Stimulated activated naive CD8-positive, alpha-beta T cell treated with anti-CD3 and anti-CD28 coated beads, Interleukin-15, amount 100 ng/mL, for 72 hours (primary cell): ENCODE measurements at regions not wholly inside any gene's neighbourhood (a gene's known extent, or its start where the extent isn't known, plus 50 kb on each side); places are given as distances from the start of the nearest gene placed in this dataset.
"Not testable (repeated sequence)": the region's sequence is repeated elsewhere in the genome, so short reads cannot be mapped to it uniquely, and the experiment has no call there.

Experiments
- ATAC-seq: fragments of 150-1000 bp; cut with Tn5 transposase; 2 replicates; pipeline ENCODE4 v1.10.0; 2021; ENCODE audit warnings: mild to moderate bottlenecking, moderate library complexity
- DNase-seq, 2 donors: peaks; one replicate each; pipeline ENCODE4 v3.0.0; 2021 to 2022
- H3K27ac Mint-ChIP-seq, 2 donors: one replicate each; pipeline ENCODE4 v1.8.0; 2022; ENCODE audit warnings: mild to moderate bottlenecking in 2 of 2, mixed read lengths in 2 of 2, moderate library complexity in 2 of 2
- H3K27me3 Mint-ChIP-seq: one replicate; pipeline ENCODE4 v1.8.0; 2022; ENCODE audit warnings: mixed read lengths
- H3K4me1 Mint-ChIP-seq: one replicate; pipeline ENCODE4 v1.8.0; 2022; ENCODE audit warnings: mild to moderate bottlenecking, mixed read lengths
- H3K4me3 Mint-ChIP-seq, 2 donors: one replicate each; pipeline ENCODE4 v1.8.0; 2022; ENCODE audit warnings: mild to moderate bottlenecking in 2 of 2, mixed read lengths in 2 of 2, moderate library complexity in 1 of 2
- H3K9me3 Mint-ChIP-seq, 2 donors: one replicate each; pipeline ENCODE4 v1.8.0; 2022; ENCODE audit warnings: mixed read lengths in 2 of 2

GRCh38 chr4:116097353-116097752, 983.9 kb upstream of the NDST4 start:
- not testable (repeated sequence) for DNase-seq, ATAC-seq
- H3K9me3 Mint-ChIP-seq = peaks cover 12 to 13% of the 10 kb centered on the region in 2 donors

GRCh38 chr4:116092961-116093360, 979.5 kb upstream of the NDST4 start:
- Mint-ChIP-seq H3K27ac (no peak overlapping the region), H3K4me1 (no peaks in the 10 kb centered on the region), H3K27me3 (no peaks in the 10 kb centered on the region), H3K9me3 (peaks cover 7 to 13% of the 10 kb centered on the region in 2 donors), H3K4me3 (no peak overlapping the region)
- DNase-seq (no peak), ATAC-seq (no peak)

More at GRCh38 chr4:116097353-116097752, 983.9 kb upstream of the NDST4 start:
- H3K27me3 Mint-ChIP-seq, H3K4me1 Mint-ChIP-seq, H3K4me3 Mint-ChIP-seq, H3K27ac Mint-ChIP-seq: not testable (repeated sequence)

GRCh38 chr4:116088771-116089170, 975.4 kb upstream of the NDST4 start:
- DNase-seq (no peak), ATAC-seq (no peak)
- Mint-ChIP-seq H3K4me3 (no peak overlapping the region), H3K9me3 (no peaks in the 10 kb centered on the region), H3K4me1 (no peaks in the 10 kb centered on the region), H3K27ac (no peak overlapping the region), H3K27me3 (no peaks in the 10 kb centered on the region)

- Mint-ChIP-seq H3K4me3 (no peak overlapping the region), H3K4me1 (no peaks in the 10 kb centered on the region), H3K27ac (no peak overlapping the region), H3K9me3 (peaks cover 4 to 18% of the 10 kb centered on the region in 2 donors), H3K27me3 (no peaks in the 10 kb centered on the region)
- ATAC-seq (no peak), DNase-seq (no peak)
These were observed 969.5 kb upstream of the NDST4 start for GRCh38 chr4:116082808-116083366.

- ATAC-seq (no peak), DNase-seq (no peak)
- Mint-ChIP-seq H3K27ac (no peak overlapping the region), H3K27me3 (no peaks in the 10 kb centered on the region), H3K4me3 (no peak overlapping the region), H3K9me3 (peaks cover 8 to 20% of the 10 kb centered on the region in 2 donors), H3K4me1 (no peaks in the 10 kb centered on the region)
These were observed 959.6 kb upstream of the NDST4 start for GRCh38 chr4:116073051-116073450.

- Mint-ChIP-seq H3K27ac (no peak overlapping the region), H3K4me1 (no peaks in the 10 kb centered on the region), H3K9me3 (peaks cover 24% of the 10 kb centered on the region in 2 donors), H3K27me3 (no peaks in the 10 kb centered on the region), H3K4me3 (no peak overlapping the region)
- DNase-seq (no peak), ATAC-seq (no peak)
These were observed 956.9 kb upstream of the NDST4 start for GRCh38 chr4:116070283-116070682.

- DNase-seq (no peak), ATAC-seq (no peak)
- Mint-ChIP-seq H3K4me1 (no peaks in the 10 kb centered on the region), H3K4me3 (no peak overlapping the region), H3K27me3 (no peaks in the 10 kb centered on the region), H3K9me3 (peaks cover 16 to 24% of the 10 kb centered on the region in 2 donors), H3K27ac (no peak overlapping the region)
These were observed 953.4 kb upstream of the NDST4 start for GRCh38 chr4:116066711-116067245.

- no peak for DNase-seq
- Mint-ChIP-seq H3K9me3 (peaks cover 16 to 20% of the 10 kb centered on the region in 2 donors), H3K27ac (no peak overlapping the region), H3K4me1 (no peaks in the 10 kb centered on the region), H3K4me3 (no peak overlapping the region), H3K27me3 (no peaks in the 10 kb centered on the region)
- no peak for ATAC-seq
These were observed 950.9 kb upstream of the NDST4 start for GRCh38 chr4:116064331-116064730.

- no peaks in the 10 kb centered on the region for H3K27me3 Mint-ChIP-seq
- DNase-seq (no peak), ATAC-seq (no peak)
- no peaks in the 10 kb centered on the region for H3K4me1 Mint-ChIP-seq
- no peak overlapping the region for H3K4me3 Mint-ChIP-seq
- H3K9me3 Mint-ChIP-seq = no peaks in the 10 kb centered on the region
- H3K27ac Mint-ChIP-seq = no peak overlapping the region
These were observed 945.9 kb upstream of the NDST4 start for GRCh38 chr4:116059361-116059760.

GRCh38 chr4:116058129-116058528, 944.7 kb upstream of the NDST4 start:
- ATAC-seq (no peak), DNase-seq (no peak)
- Mint-ChIP-seq H3K4me3 (no peak overlapping the region), H3K4me1 (no peaks in the 10 kb centered on the region), H3K27me3 (no peaks in the 10 kb centered on the region), H3K9me3 (no peaks in the 10 kb centered on the region), H3K27ac (no peak overlapping the region)

GRCh38 chr4:116055857-116056827, 942.7 kb upstream of the NDST4 start:
- Mint-ChIP-seq H3K27ac (no peak overlapping the region), H3K4me1 (no peaks in the 10 kb centered on the region), H3K27me3 (no peaks in the 10 kb centered on the region), H3K4me3 (no peak overlapping the region), H3K9me3 (no peaks in the 10 kb centered on the region)
- no peak for DNase-seq
- no peak for ATAC-seq

- peaks cover 0 to 13% of the 10 kb centered on the region in 2 donors for H3K9me3 Mint-ChIP-seq
- no peak overlapping the region for H3K4me3 Mint-ChIP-seq
- no peak for DNase-seq
- H3K27me3 Mint-ChIP-seq = no peaks in the 10 kb centered on the region
- H3K4me1 Mint-ChIP-seq = no peaks in the 10 kb centered on the region
- no peak for ATAC-seq
- H3K27ac Mint-ChIP-seq = no peak overlapping the region
These were observed 913.9 kb upstream of the NDST4 start for GRCh38 chr4:116027311-116027710.

GRCh38 chr4:116024954-116025708, 911.7 kb upstream of the NDST4 start:
- Mint-ChIP-seq H3K9me3 (peaks cover 7 to 13% of the 10 kb centered on the region in 2 donors), H3K4me3 (no peak overlapping the region), H3K27me3 (no peaks in the 10 kb centered on the region), H3K27ac (no peak overlapping the region), H3K4me1 (no peaks in the 10 kb centered on the region)
- no peak for ATAC-seq
- no peak for DNase-seq

GRCh38 chr4:116023049-116023448, 909.6 kb upstream of the NDST4 start:
- ATAC-seq (no peak), DNase-seq (no peak)
- Mint-ChIP-seq H3K9me3 (peaks cover 19% of the 10 kb centered on the region in 2 donors), H3K4me1 (no peaks in the 10 kb centered on the region), H3K27ac (no peak overlapping the region), H3K4me3 (no peak overlapping the region), H3K27me3 (no peaks in the 10 kb centered on the region)

- ATAC-seq (no peak), DNase-seq (no peak)
- Mint-ChIP-seq H3K4me3 (no peak overlapping the region), H3K9me3 (peaks cover 36 to 37% of the 10 kb centered on the region in 2 donors), H3K27ac (no peak overlapping the region), H3K4me1 (no peaks in the 10 kb centered on the region), H3K27me3 (no peaks in the 10 kb centered on the region)
These were observed 906.8 kb upstream of the NDST4 start for GRCh38 chr4:116020141-116020722.
